Endothelial cell of umbilical vein (primary cell): ENCODE measurements at regions not wholly inside any gene's neighbourhood (a gene's known extent, or its start where the extent isn't known, plus 50 kb on each side); places are given as distances from the start of the nearest gene placed in this dataset.

Experiments
- BruUV-seq: library from RNA; stranded (reverse); fragments of 400-500 nt; replicated peaks from 2 replicates; lab custom pipeline; 2021; lab: Mats Ljungman, UMichigan
- CTCF ChIA-PET: fragments of 300-600, 350-600 bp; sonication (Branson Sonifier 250); formaldehyde crosslinking; loops from one replicate; lab custom pipeline; 2021; ENCODE audit warnings: antibody characterized with exemption, inconsistent platforms; lab: Charles Lee
- POLR2A ChIA-PET: fragments of 300-600, 350-600 bp; sonication (Branson Sonifier 250); formaldehyde crosslinking; loops from one replicate; lab custom pipeline; 2021; ENCODE audit warnings: antibody characterized with exemption, inconsistent platforms; lab: Charles Lee
- DNase-seq: peaks from one replicate; pipeline ENCODE4 v3.0.0-alpha.2; 2011; ENCODE audit warnings: low read depth, low spot score
- FAIRE-seq: peaks from 2 replicates; lab custom pipeline; 2011; peaks lifted over from hg19 to GRCh38; lab: Jason Lieb, UNC
- H2AFZ ChIP-seq: 2 replicates; pipeline ENCODE4 v1.6.0; 2012; ENCODE audit warnings: low read depth, low read length, control low read depth, inconsistent platforms
- H3K27ac ChIP-seq: 2 replicates; pipeline ENCODE4 v1.5.1; 2011; ENCODE audit warnings: low read depth, mild to moderate bottlenecking, control low read depth, low read length, moderate library complexity; ENCODE audit not compliant: insufficient read depth
- H3K27me3 ChIP-seq, 2 experiments: 2 replicates each; pipeline versions ENCODE4 v1.6.0 to v1.6.1; 2011; ENCODE audit warnings: low read length in 2 of 2, mixed read lengths in 1 of 2; ENCODE audit not compliant: control insufficient read depth in 2 of 2, insufficient read depth in 2 of 2
- H3K36me3 ChIP-seq, 2 experiments: 2 replicates in 1 of 2; 3 replicates in 1 of 2; pipeline ENCODE4 v1.5.1; 2011; ENCODE audit warnings: low read length in 2 of 2, mild to moderate bottlenecking in 1 of 2, moderate library complexity in 1 of 2; ENCODE audit not compliant: control insufficient read depth in 2 of 2, insufficient read depth in 2 of 2; ENCODE audit errors: extremely low read depth in 1 of 2
- H3K4me1 ChIP-seq: 3 replicates; pipeline ENCODE4 v1.5.1; 2011; ENCODE audit warnings: mild to moderate bottlenecking, low read length; ENCODE audit not compliant: control insufficient read depth, insufficient read depth; ENCODE audit errors: extremely low read depth
- H3K4me2 ChIP-seq: 2 replicates; pipeline ENCODE4 v1.6.1; 2011; ENCODE audit warnings: low read length, control low read depth, mixed read lengths; ENCODE audit not compliant: insufficient read depth
- H3K4me3 ChIP-seq, 3 experiments: fragments of 200-600 bp in 1 of 3; sonication (generic), shearing (Covaris generic) in 1 of 3; replicated peaks in 1 of 3; 2 replicates each; pipeline ENCODE4 v1.5.1; 2011 to 2016; ENCODE audit warnings: control low read depth in 3 of 3, low read length in 3 of 3, mild to moderate bottlenecking in 2 of 3, inconsistent platforms in 1 of 3, low read depth in 1 of 3, moderate library complexity in 1 of 3; ENCODE audit not compliant: insufficient read depth in 1 of 3
- H3K79me2 ChIP-seq: 2 replicates; pipeline ENCODE4 v1.6.0; 2012; ENCODE audit warnings: low read length, inconsistent platforms; ENCODE audit not compliant: control insufficient read depth, insufficient read depth
- H3K9ac ChIP-seq: replicated peaks from 2 replicates; pipeline ENCODE3; 2011; ENCODE audit warnings: low read length, control low read depth; ENCODE audit not compliant: insufficient read depth; ENCODE audit errors: extremely low read depth
- H3K9me1 ChIP-seq: replicated peaks from 3 replicates; pipeline ENCODE4 v1.6.0; 2011; ENCODE audit warnings: mild to moderate bottlenecking, low read length; ENCODE audit not compliant: control insufficient read depth, insufficient read depth; ENCODE audit errors: extremely low read depth
- H3K9me3 ChIP-seq: replicated peaks from 2 replicates; pipeline ENCODE4 v1.5.1; 2012; ENCODE audit warnings: low read length, inconsistent platforms; ENCODE audit not compliant: control insufficient read depth, insufficient read depth
- H4K20me1 ChIP-seq: replicated peaks from 2 replicates; pipeline ENCODE3; 2011; ENCODE audit warnings: mild to moderate bottlenecking, low read length; ENCODE audit not compliant: control insufficient read depth, insufficient read depth; ENCODE audit errors: extremely low read depth
- CTCF ChIP-seq, 2 donors: IDR thresholded peaks; 1 replicate in 1 of 2; 2 replicates in 1 of 2; pipeline ENCODE4 v1.5.1; 2011; ENCODE audit warnings: low read length in 2 of 2, mild to moderate bottlenecking in 2 of 2, moderate library complexity in 2 of 2, control low read depth in 1 of 2, inconsistent platforms in 1 of 2, low read depth in 1 of 2; ENCODE audit not compliant: insufficient read depth in 1 of 2; ENCODE audit errors: extremely low read depth in 1 of 2
- EZH2 ChIP-seq: IDR thresholded peaks from 2 replicates; pipeline ENCODE4 v1.6.1; 2012; ENCODE audit warnings: borderline replicate concordance, low read depth, mild to moderate bottlenecking, moderate library complexity, low read length, inconsistent platforms; ENCODE audit not compliant: severe bottlenecking
- FOS ChIP-seq: IDR thresholded peaks from 2 replicates; pipeline ENCODE4 v1.6.1; 2011; ENCODE audit warnings: mild to moderate bottlenecking, low read length, moderate library complexity, borderline replicate concordance; ENCODE audit not compliant: insufficient read depth
- GATA2 ChIP-seq: IDR thresholded peaks from 2 replicates; pipeline ENCODE4 v1.7.0; 2011; ENCODE audit warnings: low read depth, mild to moderate bottlenecking, moderate library complexity, mixed read lengths, low read length; ENCODE audit not compliant: insufficient read length, insufficient read depth
- JUN ChIP-seq: IDR thresholded peaks from 2 replicates; pipeline ENCODE4 v1.6.1; 2011; ENCODE audit warnings: borderline replicate concordance, low read depth; ENCODE audit not compliant: insufficient read length, insufficient read depth
- MAX ChIP-seq: IDR thresholded peaks from 2 replicates; pipeline ENCODE4 v1.6.1; 2011; ENCODE audit not compliant: insufficient read depth, insufficient read length
- MYC ChIP-seq: IDR thresholded peaks from one replicate; pipeline ENCODE4 v1.6.1; 2011; ENCODE audit warnings: mild to moderate bottlenecking, low read depth, low read length
- POLR2A ChIP-seq: IDR thresholded peaks from 2 replicates; pipeline ENCODE4 v1.6.1; 2012; ENCODE audit warnings: low read depth, mild to moderate bottlenecking, control low read depth, low read length
- POLR2AphosphoS5 ChIP-seq: IDR thresholded peaks from 2 replicates; pipeline ENCODE4 v1.6.1; 2012; ENCODE audit warnings: low read depth, mild to moderate bottlenecking, control low read depth, low read length, moderate library complexity; ENCODE audit not compliant: insufficient read depth
- dilution Hi-C: fragments of 300-500 bp; cut with MboI; formaldehyde crosslinking; loops from one replicate; pipeline ENCODE4 v1.15.0; 2019; ENCODE audit warnings: low sequenced_read_pairs; ENCODE audit not compliant: extremely low pct_ligation_motif_present
- intact Hi-C: fragments of 100-400 bp; cut with micrococcal nuclease; formaldehyde crosslinking; loops from one replicate; pipeline ENCODE4 v1.10.0; 2022

- H3K4me2 ChIP-seq = no peak overlapping the region
- no peak for DNase-seq
- H3K9me1 ChIP-seq = no peaks in the 10 kb centered on the region
- ChIA-PET POLR2A (no interaction called here), CTCF (no interaction called here)
- no TSS peak for BruUV-seq
- H3K4me1 ChIP-seq = peaks cover 8% of the 10 kb centered on the region
- no peaks in the 10 kb centered on the region for H3K36me3 ChIP-seq
- no peaks in the 10 kb centered on the region for H4K20me1 ChIP-seq
- H3K9me3 ChIP-seq = no peaks in the 10 kb centered on the region
- no peak overlapping the region for H3K9ac ChIP-seq
- no peak for FAIRE-seq
- no peak overlapping the region for H2AFZ ChIP-seq
- TF ChIP-seq MYC (no peak), JUN (no peak), MAX (no peak), EZH2 (no peak), POLR2AphosphoS5 (no peak), CTCF (IDR thresholded peaks at IDR 0.05; ENCODE audit: extremely low read depth in 1 of 2, insufficient read depth in 1 of 2, low read depth in 1 of 2, low read length in 2 of 2) (no peak), GATA2 (no peak), FOS (no peak), POLR2A (no peak)
- H3K27ac ChIP-seq = no peak overlapping the region
- H3K4me3 ChIP-seq = no peak overlapping the region
- dilution Hi-C loops = no loop called here
- no peaks in the 10 kb centered on the region for H3K79me2 ChIP-seq
- H3K27me3 ChIP-seq = peaks cover 0 to 7% of the 10 kb centered on the region in 2 experiments
- intact Hi-C loops = no loop called here
Measured at GRCh38 chr5:171724468-171725204, 61.0 kb upstream of the SMIM23 start.
